Epithelial cell of esophagus (primary cell): ENCODE measurements at regions not wholly inside any gene's neighbourhood (a gene's known extent, or its start where the extent isn't known, plus 50 kb on each side); places are given as distances from the start of the nearest gene placed in this dataset.
A peak's percentile ranks its signal among the peaks of the same experiment; 100 is the strongest.

Experiments
- DNase-seq: peaks from one replicate; pipeline ENCODE4 v3.0.0; 2010; ENCODE audit warnings: low read depth
- H3K4me3 ChIP-seq: 2 replicates; pipeline ENCODE4 v1.5.1; 2011; ENCODE audit warnings: mild to moderate bottlenecking, low read length, control low read depth
- TF ChIP-seq, protein P1 (sequence below): IDR thresholded peaks from 2 replicates; pipeline ENCODE4 v1.5.1; 2011; ENCODE audit warnings: low read depth, mild to moderate bottlenecking, low read length, control low read depth, inconsistent platforms; ENCODE audit not compliant: insufficient read depth; ENCODE audit errors: missing control alignments

- TF ChIP-seq, protein P1, sequence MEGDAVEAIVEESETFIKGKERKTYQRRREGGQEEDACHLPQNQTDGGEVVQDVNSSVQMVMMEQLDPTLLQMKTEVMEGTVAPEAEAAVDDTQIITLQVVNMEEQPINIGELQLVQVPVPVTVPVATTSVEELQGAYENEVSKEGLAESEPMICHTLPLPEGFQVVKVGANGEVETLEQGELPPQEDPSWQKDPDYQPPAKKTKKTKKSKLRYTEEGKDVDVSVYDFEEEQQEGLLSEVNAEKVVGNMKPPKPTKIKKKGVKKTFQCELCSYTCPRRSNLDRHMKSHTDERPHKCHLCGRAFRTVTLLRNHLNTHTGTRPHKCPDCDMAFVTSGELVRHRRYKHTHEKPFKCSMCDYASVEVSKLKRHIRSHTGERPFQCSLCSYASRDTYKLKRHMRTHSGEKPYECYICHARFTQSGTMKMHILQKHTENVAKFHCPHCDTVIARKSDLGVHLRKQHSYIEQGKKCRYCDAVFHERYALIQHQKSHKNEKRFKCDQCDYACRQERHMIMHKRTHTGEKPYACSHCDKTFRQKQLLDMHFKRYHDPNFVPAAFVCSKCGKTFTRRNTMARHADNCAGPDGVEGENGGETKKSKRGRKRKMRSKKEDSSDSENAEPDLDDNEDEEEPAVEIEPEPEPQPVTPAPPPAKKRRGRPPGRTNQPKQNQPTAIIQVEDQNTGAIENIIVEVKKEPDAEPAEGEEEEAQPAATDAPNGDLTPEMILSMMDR: no peak
- no peak for DNase-seq
- H3K4me3 ChIP-seq: no peak overlapping the region
Measured at GRCh38 chr14:86683561-86683960, 1153.6 kb downstream of the FLRT2 start.

DNA sequence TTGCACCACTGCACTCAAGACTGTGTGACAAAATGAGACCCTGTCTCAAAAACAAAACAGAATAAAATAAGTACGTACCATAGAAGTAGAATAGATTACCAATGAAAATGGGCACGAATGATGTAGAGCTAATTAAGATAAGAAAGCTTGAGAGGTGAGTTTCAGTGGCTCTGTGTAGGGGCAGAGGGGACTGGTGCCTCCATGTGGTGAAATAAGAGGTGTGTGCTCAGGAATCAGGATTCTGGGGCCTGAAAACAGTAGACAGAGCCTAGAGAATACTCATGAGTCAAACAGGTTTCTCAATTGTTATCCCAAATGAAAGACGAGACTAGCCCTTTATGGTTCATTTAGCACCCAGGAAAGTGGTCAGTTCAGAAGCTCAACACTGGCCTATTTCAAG lies 1145.1 kb downstream of the FLRT2 start:
- no peak for DNase-seq
- H3K4me3 ChIP-seq: no peak overlapping the region
- TF ChIP-seq, protein P1: no peak

- TF ChIP-seq, protein P1: no peak
- DNase-seq: peak; percentile 86
- no peak overlapping the region for H3K4me3 ChIP-seq
Measured at GRCh38 chr14:86673523-86673969, 1143.6 kb downstream of the FLRT2 start.

GRCh38 chr14:86672080-86672479 lies 1142.1 kb downstream of the FLRT2 start:
- DNase-seq: peak; percentile 45
- TF ChIP-seq, protein P1: no peak
- H3K4me3 ChIP-seq: no peak overlapping the region

- H3K4me3 ChIP-seq: no peak overlapping the region
- TF ChIP-seq, protein P1: no peak
- DNase-seq: no peak
Measured at GRCh38 chr14:86665975-86666374, 1136.0 kb downstream of the FLRT2 start.

GRCh38 chr14:86662334-86662733 lies 1132.4 kb downstream of the FLRT2 start:
- H3K4me3 ChIP-seq: no peak overlapping the region
- DNase-seq: no peak
- TF ChIP-seq, protein P1: no peak

DNA sequence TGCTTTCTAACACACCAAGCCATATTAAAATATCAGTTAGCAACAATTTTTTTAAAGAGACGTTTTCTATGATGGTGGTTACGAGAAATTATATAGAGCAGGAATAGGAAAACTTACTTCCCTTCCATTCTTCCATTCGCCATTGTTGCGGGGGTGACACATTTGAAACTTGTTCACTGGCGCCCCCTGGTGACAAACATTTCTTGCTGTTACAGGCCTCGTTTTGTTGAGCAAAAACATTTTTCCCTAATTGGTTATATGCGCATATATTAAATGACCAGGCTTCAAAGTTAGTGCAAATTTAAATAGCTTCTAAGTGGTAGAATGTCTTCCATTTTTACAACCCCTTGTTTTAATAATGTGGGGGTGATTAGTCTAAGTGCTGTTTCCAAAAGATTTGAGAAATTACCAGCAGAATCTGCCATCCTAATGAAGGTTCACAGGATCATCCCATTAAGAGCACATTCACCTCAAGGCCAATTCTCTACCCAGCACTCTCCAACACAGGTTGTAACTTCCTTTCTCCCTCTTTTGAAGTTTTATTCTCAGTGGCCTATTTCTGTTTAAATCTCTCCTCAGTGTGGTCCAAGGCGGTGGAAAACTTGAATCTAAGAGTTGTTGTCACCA lies 1124.7 kb downstream of the FLRT2 start:
- TF ChIP-seq, protein P1: peak; percentile 56
- H3K4me3 ChIP-seq: no peak overlapping the region
- DNase-seq: peak; percentile 71
